GM19035 (cell line): ENCODE measurements at regions not wholly inside any gene's neighbourhood (a gene's known extent, or its start where the extent isn't known, plus 50 kb on each side); places are given as distances from the start of the nearest gene placed in this dataset.

Experiments used
- ATAC-seq: cut with Tn5 transposase; IDR thresholded peaks from one replicate; pipeline ENCODE4 v1.9.1; 2021; ENCODE audit not compliant: unreplicated experiment

DNA sequence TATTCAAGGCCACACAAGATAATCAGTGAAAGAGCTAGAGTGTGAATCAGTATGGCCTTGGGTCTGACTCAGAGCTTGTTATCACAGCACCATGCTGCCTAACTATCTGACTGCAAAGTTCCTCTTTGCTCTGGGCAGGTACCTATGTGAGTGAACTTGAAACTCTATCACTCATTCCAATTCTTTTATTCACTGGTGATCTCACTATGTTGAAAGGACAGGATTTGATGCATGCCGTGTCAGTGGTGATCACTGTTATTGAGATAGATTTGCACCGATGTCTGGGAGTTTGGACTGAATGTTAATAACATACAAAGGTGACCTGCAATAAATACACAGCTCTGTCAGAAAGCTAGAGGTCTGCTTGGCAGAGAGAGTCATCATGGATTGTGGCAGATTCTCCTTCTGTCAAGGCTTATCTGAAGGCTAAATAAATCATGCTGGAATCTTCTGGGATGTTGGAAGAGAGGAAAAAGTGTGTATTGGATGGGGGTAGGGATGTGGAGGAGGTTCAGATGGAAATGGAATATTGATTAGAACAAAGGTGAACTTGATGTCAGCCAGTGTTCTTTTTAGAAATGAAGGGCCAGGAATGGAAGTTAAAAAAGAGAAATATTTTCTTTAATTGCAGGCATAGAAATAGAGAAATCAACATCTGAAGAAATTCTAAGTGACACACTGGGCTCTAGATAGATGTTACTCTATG lies 91.8 kb upstream of the TNC start:
- peak; percentile 65 for ATAC-seq

- ATAC-seq = no peak
Measured at GRCh38 chr9:115210699-115211098, 92.7 kb upstream of the TNC start.

GRCh38 chr9:115211413-115212124 lies 93.6 kb upstream of the TNC start:
- ATAC-seq = peak; percentile 58

DNA sequence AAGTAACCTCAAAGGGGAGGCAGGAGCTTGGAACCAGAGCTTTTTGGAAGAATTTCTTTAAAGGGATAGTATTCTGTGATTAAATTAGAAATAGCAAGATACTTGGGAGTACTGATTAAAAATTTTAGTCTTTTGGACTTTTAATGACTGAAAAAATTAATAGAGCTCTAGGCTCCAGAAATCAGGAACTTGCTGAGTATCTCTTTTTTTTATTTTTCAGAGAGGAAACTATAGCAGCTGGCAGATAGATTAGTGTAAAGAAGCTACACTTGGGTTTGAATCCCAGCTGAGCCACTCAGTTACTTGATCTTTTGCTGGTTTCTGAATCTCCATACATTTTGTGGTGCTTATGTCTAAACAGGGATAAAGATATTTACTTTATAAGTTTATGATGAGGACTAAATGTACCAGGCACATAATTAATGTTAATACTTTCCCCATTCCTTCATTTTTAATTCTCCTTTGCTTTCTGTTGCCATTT lies 94.2 kb upstream of the TNC start:
- ATAC-seq = no peak

DNA sequence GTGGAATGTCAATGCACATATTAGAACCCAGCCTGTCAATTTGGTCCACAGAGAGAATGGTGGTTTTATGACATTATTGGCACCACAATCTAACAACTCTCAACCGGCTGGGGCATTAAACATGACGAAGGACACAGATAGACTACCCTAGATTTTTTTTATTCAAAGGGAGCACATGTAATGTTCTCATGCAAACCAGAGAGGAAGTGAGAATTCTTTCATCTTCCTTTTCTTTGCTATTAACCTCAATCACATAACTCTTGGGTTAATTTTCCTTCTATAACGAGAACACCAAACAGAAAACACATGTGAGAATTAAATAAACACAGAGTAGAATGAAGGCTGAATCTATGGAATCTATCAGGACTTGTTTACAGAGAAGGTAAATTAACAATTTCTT lies 94.9 kb upstream of the TNC start:
- no peak for ATAC-seq

- no peak for ATAC-seq
Measured at GRCh38 chr9:115213818-115214334, 95.9 kb upstream of the TNC start.

GRCh38 chr9:115216873-115217272 lies 98.9 kb upstream of the TNC start:
- ATAC-seq = no peak

DNA sequence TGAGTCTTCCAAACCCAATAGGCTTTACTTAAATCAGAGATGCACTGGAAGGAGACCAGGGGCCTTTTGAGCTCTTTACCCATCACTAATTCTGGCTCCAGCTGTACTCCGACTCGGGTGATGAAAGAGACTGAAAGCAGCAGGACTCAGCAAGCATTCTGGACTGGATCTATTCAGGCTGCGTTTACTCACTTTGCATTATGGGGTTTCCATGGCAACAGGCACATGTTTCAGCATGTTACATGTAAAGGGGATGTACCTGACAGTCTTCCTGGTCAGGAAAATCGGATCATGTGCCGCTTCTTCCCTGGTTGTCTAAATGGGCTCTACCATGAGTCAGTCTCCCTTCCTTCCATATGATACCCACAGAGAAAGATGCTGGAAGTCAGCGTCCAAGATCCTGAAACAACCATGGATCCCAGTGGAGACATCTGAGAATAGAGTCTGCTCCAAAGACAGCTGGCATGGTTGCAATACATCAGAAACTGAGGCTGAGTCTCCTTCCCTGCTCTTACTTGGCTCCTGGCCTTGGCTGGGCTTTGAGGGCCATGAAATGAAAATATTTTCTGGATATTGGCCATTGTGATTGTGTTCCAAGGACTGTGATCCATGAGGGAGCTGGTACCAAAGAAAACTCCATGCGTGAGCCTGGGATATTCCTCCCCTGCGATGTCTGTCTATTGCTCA lies 102.5 kb upstream of the TNC start:
- no peak for ATAC-seq

GRCh38 chr9:115223471-115223870 lies 105.5 kb upstream of the TNC start:
- no peak for ATAC-seq

GRCh38 chr9:115225459-115226116 lies 107.6 kb upstream of the TNC start:
- ATAC-seq = no peak

DNA sequence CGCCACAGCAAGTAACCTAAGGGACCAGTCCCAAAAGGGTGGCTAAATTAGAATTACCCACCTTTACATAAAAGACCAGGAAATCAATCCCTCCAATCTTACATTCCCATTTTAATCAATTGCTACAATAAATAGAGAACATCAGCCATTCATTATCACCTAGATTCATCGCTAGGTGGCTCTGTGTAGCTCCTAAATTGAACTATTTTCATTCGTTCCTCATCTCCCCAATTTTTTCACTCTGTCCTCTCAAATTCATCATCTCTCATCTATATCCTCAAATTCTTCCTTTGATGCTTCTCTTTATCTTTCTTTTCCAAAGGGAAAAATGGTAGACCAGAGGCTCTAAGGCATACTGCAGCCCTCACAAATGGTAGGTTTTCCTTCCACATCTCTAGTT lies 108.2 kb upstream of the TNC start:
- no peak for ATAC-seq

DNA sequence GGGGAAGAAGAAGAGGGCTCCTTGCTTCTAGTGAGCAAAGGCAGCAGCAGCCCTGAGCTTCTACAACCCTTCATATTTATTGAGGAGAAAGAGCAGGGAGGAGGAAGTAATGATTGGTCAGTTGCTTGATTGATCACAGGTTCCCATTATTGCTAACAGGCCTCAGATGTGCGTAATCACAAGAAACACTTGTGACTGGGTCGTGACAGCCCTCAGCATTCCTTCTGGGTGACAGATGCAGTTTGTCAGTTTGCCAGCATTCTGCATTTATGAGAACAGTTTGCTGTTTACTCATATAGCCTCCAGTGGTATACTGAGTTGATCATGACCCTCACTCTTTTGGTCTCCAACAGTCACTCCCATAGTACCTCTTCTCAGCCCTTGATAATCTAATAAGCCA lies 111.5 kb upstream of the TNC start:
- no peak for ATAC-seq

GRCh38 chr9:115230924-115231515 lies 113.1 kb upstream of the TNC start:
- ATAC-seq = no peak

DNA sequence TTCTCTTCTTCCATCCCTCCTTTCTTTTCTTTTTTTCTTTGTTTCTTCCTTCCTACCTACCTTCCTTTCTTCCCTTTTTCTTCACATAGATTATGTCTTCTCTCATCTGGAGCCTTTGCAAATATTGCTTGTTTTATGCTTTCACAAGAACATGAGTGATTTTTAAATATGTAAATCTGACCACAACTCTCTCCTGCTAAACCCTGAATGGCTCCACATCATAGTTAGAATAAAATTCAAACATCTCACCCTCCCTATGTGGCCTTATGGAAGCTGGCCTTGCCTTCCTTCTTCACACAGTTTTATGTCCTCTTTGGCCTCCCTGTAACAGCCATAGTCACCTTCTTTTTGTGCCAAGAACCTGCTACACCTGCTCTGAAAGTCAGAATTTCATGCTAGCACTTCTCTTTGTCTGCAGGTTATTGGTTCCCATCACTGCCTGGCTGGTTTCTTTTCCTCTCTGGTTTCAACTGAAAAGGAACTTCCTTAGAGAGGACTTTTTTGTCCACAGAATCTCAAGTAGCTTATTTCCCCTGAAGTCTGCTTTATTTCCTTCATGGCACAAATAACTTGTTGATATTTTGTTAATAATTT lies 114.3 kb upstream of the TNC start:
- no peak for ATAC-seq

GRCh38 chr9:115234094-115234493 lies 116.1 kb upstream of the TNC start:
- ATAC-seq = no peak

GRCh38 chr9:115235221-115235620 lies 117.3 kb upstream of the TNC start:
- no peak for ATAC-seq

GRCh38 chr9:115237385-115237998 lies 119.5 kb upstream of the TNC start:
- no peak for ATAC-seq

GRCh38 chr9:115240676-115241075 lies 122.7 kb upstream of the TNC start:
- ATAC-seq = no peak

GRCh38 chr9:115241641-115242040 lies 123.7 kb upstream of the TNC start:
- ATAC-seq = no peak

GRCh38 chr9:115249488-115249887 lies 131.5 kb upstream of the TNC start:
- no peak for ATAC-seq
